Spleen (tissue), 7 donors: ENCODE measurements at regions not wholly inside any gene's neighbourhood (a gene's known extent, or its start where the extent isn't known, plus 50 kb on each side); places are given as distances from the start of the nearest gene placed in this dataset.

Source experiments
- CTCF ChIP-seq, 11 experiments: fragments of 200-600 bp in 7 of 11; fragments of 450-650 bp in 4 of 11; sonication (generic) in 4 of 11; IDR thresholded peaks in 8 of 11; conservative IDR thresholded peaks in 3 of 11; 1 replicate in 7 of 11; 2 replicates in 4 of 11; pipeline versions ENCODE4 v1.4.0 to v1.8.0; 2016 to 2021; ENCODE audit warnings: antibody characterized with exemption in 11 of 11, inconsistent platforms in 4 of 11, mild to moderate bottlenecking in 1 of 11
- POLR2A ChIP-seq, 3 donors: fragments of 450-650 bp; IDR thresholded peaks; one replicate each; pipeline ENCODE4 v1.5.1; 2017; ENCODE audit warnings: antibody characterized with exemption in 3 of 3, mild to moderate bottlenecking in 1 of 3
- POLR2AphosphoS5 ChIP-seq, 3 donors: sonication (generic); formaldehyde crosslinking; IDR thresholded peaks; one replicate each; pipeline ENCODE4 v1.5.1; 2017; ENCODE audit warnings: antibody characterized with exemption in 3 of 3
- donor health status: DM: no; HTN: no; CAD: no; lungs with moderate emphysema.
- donor health status: DM: no; HTN: no; CAD: no.
- donor health status: DM: no; HTN: no; CAD: no.

- no peak for TF ChIP-seq CTCF (IDR thresholded peaks at IDR 0.05 in 8 of 11, conservative IDR thresholded peaks at IDR 0.05 in 3 of 11)
- no peak for TF ChIP-seq POLR2A (IDR thresholded peaks at IDR 0.05)
- TF ChIP-seq POLR2AphosphoS5 (IDR thresholded peaks at IDR 0.05) = no peak
These were observed 1178.1 kb upstream of the GBE1 start for GRCh38 chr3:82939491-82940097.
